Testis (tissue), 2 donors: ENCODE measurements at regions not wholly inside any gene's neighbourhood (a gene's known extent, or its start where the extent isn't known, plus 50 kb on each side); places are given as distances from the start of the nearest gene placed in this dataset.

Source experiments
- CTCF ChIP-seq, 3 experiments: fragments of 450-650 bp in 2 of 3; fragments of 200-600 bp in 1 of 3; sonication (generic) in 1 of 3; IDR thresholded peaks; one replicate each; pipeline ENCODE4 v1.5.1; 2016 to 2019; ENCODE audit warnings: antibody characterized with exemption in 3 of 3, mild to moderate bottlenecking in 2 of 3, moderate library complexity in 1 of 3
- POLR2A ChIP-seq: fragments of 450-650 bp; IDR thresholded peaks from one replicate; pipeline ENCODE4 v1.6.1; 2017; ENCODE audit warnings: antibody characterized with exemption, mild to moderate bottlenecking, moderate library complexity

GRCh38 chr2:59776726-59777008, 776.8 kb downstream of the BCL11A start:
- no peak for TF ChIP-seq CTCF (IDR thresholded peaks at IDR 0.05)
- TF ChIP-seq POLR2A: no peak
